ENCODE measurements at regions not wholly inside any gene's neighbourhood (a gene's known extent, or its start where the extent isn't known, plus 50 kb on each side); places are given as distances from the start of the nearest gene placed in this dataset.

- no peak overlapping the region for H3K9ac ChIP-seq (ENCODE audit: low read length in 3 of 3)
- no peak overlapping the region for H3K4me3 ChIP-seq (ENCODE audit: low read length in 3 of 3)
- H3K9me3 ChIP-seq (ENCODE audit: control insufficient read depth in 2 of 3, insufficient read depth in 1 of 3, low read length in 3 of 3): no peaks in the 10 kb centered on the region
- intact Hi-C loops (cut with DNase I): no loop called here
- H3K27me3 ChIP-seq (ENCODE audit: control insufficient read depth, insufficient read depth, low read length): no peaks in the 10 kb centered on the region
- no peak for TF ChIP-seq CTCF (IDR thresholded peaks at IDR 0.05; ENCODE audit: borderline replicate concordance, extremely low read depth, insufficient read depth)
- FAIRE-seq (no peak), DNase-seq (no peak)
- H3K4me1 ChIP-seq (ENCODE audit: control insufficient read depth in 2 of 3, insufficient read depth in 2 of 3, low read depth in 1 of 3, low read length in 3 of 3): no peaks in the 10 kb centered on the region
- no peaks in the 10 kb centered on the region for H3K36me3 ChIP-seq (ENCODE audit: control insufficient read depth in 2 of 3, insufficient read depth in 3 of 3, low read length in 3 of 3)
- no peak overlapping the region for H3K27ac ChIP-seq (ENCODE audit: low read depth in 2 of 2, low read length in 2 of 2)
Observed at GRCh38 chr4:187378441-187378840, 617.1 kb upstream of the ZFP42 start.

GRCh38 chr4:187380181-187380581, 615.4 kb upstream of the ZFP42 start:
- Histone ChIP-seq H3K4me1 (ENCODE audit: control insufficient read depth in 2 of 3, insufficient read depth in 2 of 3, low read depth in 1 of 3, low read length in 3 of 3) (no peaks in the 10 kb centered on the region), H3K27ac (ENCODE audit: low read depth in 2 of 2, low read length in 2 of 2) (no peak overlapping the region), H3K36me3 (ENCODE audit: control insufficient read depth in 2 of 3, insufficient read depth in 3 of 3, low read length in 3 of 3) (no peaks in the 10 kb centered on the region), H3K9ac (ENCODE audit: low read length in 3 of 3) (no peak overlapping the region), H3K4me3 (ENCODE audit: low read length in 3 of 3) (no peak overlapping the region), H3K27me3 (ENCODE audit: control insufficient read depth, insufficient read depth, low read length) (no peaks in the 10 kb centered on the region), H3K9me3 (ENCODE audit: control insufficient read depth in 2 of 3, insufficient read depth in 1 of 3, low read length in 3 of 3) (no peaks in the 10 kb centered on the region)
- TF ChIP-seq CTCF (IDR thresholded peaks at IDR 0.05; ENCODE audit: borderline replicate concordance, extremely low read depth, insufficient read depth): no peak
- intact Hi-C loops (cut with DNase I): no loop called here
- DNase-seq (no peak), FAIRE-seq (no peak)

- no peaks in the 10 kb centered on the region for H3K36me3 ChIP-seq (ENCODE audit: control insufficient read depth in 2 of 3, insufficient read depth in 3 of 3, low read length in 3 of 3)
- no peak for TF ChIP-seq CTCF (IDR thresholded peaks at IDR 0.05; ENCODE audit: borderline replicate concordance, extremely low read depth, insufficient read depth)
- no peak overlapping the region for H3K9ac ChIP-seq (ENCODE audit: low read length in 3 of 3)
- FAIRE-seq: no peak
- H3K9me3 ChIP-seq (ENCODE audit: control insufficient read depth in 2 of 3, insufficient read depth in 1 of 3, low read length in 3 of 3): no peaks in the 10 kb centered on the region
- H3K27me3 ChIP-seq (ENCODE audit: control insufficient read depth, insufficient read depth, low read length): no peaks in the 10 kb centered on the region
- intact Hi-C loops (cut with DNase I): no loop called here
- no peak overlapping the region for H3K27ac ChIP-seq (ENCODE audit: low read depth in 2 of 2, low read length in 2 of 2)
- H3K4me3 ChIP-seq (ENCODE audit: low read length in 3 of 3): no peak overlapping the region
- no peaks in the 10 kb centered on the region for H3K4me1 ChIP-seq (ENCODE audit: control insufficient read depth in 2 of 3, insufficient read depth in 2 of 3, low read depth in 1 of 3, low read length in 3 of 3)
- no peak for DNase-seq
Observed at GRCh38 chr4:187383181-187383580, 612.4 kb upstream of the ZFP42 start.

- DNase-seq (no peak), FAIRE-seq (no peak)
- Histone ChIP-seq H3K9ac (ENCODE audit: low read length in 3 of 3) (no peak overlapping the region), H3K4me3 (ENCODE audit: low read length in 3 of 3) (no peak overlapping the region), H3K27ac (ENCODE audit: low read depth in 2 of 2, low read length in 2 of 2) (no peak overlapping the region), H3K36me3 (ENCODE audit: control insufficient read depth in 2 of 3, insufficient read depth in 3 of 3, low read length in 3 of 3) (no peaks in the 10 kb centered on the region), H3K4me1 (ENCODE audit: control insufficient read depth in 2 of 3, insufficient read depth in 2 of 3, low read depth in 1 of 3, low read length in 3 of 3) (no peaks in the 10 kb centered on the region), H3K27me3 (ENCODE audit: control insufficient read depth, insufficient read depth, low read length) (no peaks in the 10 kb centered on the region), H3K9me3 (ENCODE audit: control insufficient read depth in 2 of 3, insufficient read depth in 1 of 3, low read length in 3 of 3) (no peaks in the 10 kb centered on the region)
- TF ChIP-seq CTCF (IDR thresholded peaks at IDR 0.05; ENCODE audit: borderline replicate concordance, extremely low read depth, insufficient read depth): no peak
- intact Hi-C loops (cut with DNase I): no loop called here
Observed at GRCh38 chr4:187387739-187388138, 607.8 kb upstream of the ZFP42 start.

Measured in kidney (tissue), 13 donors.